22Rv1 (cell line): ENCODE measurements at regions not wholly inside any gene's neighbourhood (a gene's known extent, or its start where the extent isn't known, plus 50 kb on each side); places are given as distances from the start of the nearest gene placed in this dataset.

Experiments used
- CTCF ChIP-seq: fragments of 450-650 bp; IDR thresholded peaks from 2 replicates; pipeline ENCODE4 v1.5.1; 2017; ENCODE audit warnings: mild to moderate bottlenecking
- ZFX ChIP-seq: fragments of 450-650 bp; IDR thresholded peaks from 2 replicates; pipeline ENCODE4 v1.6.1; 2017; ENCODE audit warnings: antibody characterized with exemption, borderline replicate concordance

GRCh38 chr2:59803586-59803985 is 749.9 kb downstream of the BCL11A start:
- TF ChIP-seq CTCF (no peak), ZFX (no peak)
